ENCODE measurements at regions not wholly inside any gene's neighbourhood (a gene's known extent, or its start where the extent isn't known, plus 50 kb on each side); places are given as distances from the start of the nearest gene placed in this dataset.

DNA sequence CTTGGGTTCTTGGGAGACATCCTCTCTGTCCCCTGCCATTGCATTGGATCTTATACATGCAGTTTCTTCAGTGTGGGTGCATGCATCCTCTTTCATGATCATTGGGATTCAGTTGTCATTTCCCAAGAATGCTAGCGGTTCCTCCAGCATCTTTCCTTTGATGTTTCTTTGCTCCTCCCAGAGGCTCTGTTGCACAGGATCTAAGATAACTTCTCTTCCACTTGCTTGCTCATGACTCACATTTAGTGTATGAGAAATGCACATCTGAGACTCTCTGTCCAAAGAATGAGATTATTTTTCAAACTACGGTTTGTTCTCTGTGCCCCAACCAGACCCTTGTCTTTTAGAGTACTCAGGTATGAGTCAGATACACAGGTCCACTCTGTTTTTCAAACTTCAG lies 197.1 kb downstream of the NDFIP2 start:
- Histone ChIP-seq H3K9ac (ENCODE audit: low read depth in 2 of 2, low read length in 2 of 2) (no peak overlapping the region), H3K4me1 (no peaks in the 10 kb centered on the region), H3K9me3 (no peaks in the 10 kb centered on the region), H3K36me3 (no peaks in the 10 kb centered on the region), H3K27me3 (no peaks in the 10 kb centered on the region), H3K27ac (no peak overlapping the region), H3K4me3 (no peak overlapping the region)
- intact Hi-C loops (cut with DNase I), result loop anchor here (5.0 kb wide), 2 partner anchors 99 to 684 kb away; no protein-coding TSS in a partner anchor
- TF ChIP-seq, protein P1, sequence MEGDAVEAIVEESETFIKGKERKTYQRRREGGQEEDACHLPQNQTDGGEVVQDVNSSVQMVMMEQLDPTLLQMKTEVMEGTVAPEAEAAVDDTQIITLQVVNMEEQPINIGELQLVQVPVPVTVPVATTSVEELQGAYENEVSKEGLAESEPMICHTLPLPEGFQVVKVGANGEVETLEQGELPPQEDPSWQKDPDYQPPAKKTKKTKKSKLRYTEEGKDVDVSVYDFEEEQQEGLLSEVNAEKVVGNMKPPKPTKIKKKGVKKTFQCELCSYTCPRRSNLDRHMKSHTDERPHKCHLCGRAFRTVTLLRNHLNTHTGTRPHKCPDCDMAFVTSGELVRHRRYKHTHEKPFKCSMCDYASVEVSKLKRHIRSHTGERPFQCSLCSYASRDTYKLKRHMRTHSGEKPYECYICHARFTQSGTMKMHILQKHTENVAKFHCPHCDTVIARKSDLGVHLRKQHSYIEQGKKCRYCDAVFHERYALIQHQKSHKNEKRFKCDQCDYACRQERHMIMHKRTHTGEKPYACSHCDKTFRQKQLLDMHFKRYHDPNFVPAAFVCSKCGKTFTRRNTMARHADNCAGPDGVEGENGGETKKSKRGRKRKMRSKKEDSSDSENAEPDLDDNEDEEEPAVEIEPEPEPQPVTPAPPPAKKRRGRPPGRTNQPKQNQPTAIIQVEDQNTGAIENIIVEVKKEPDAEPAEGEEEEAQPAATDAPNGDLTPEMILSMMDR (IDR thresholded peaks at IDR 0.05), result no peak
- no peak for DNase-seq

DNA sequence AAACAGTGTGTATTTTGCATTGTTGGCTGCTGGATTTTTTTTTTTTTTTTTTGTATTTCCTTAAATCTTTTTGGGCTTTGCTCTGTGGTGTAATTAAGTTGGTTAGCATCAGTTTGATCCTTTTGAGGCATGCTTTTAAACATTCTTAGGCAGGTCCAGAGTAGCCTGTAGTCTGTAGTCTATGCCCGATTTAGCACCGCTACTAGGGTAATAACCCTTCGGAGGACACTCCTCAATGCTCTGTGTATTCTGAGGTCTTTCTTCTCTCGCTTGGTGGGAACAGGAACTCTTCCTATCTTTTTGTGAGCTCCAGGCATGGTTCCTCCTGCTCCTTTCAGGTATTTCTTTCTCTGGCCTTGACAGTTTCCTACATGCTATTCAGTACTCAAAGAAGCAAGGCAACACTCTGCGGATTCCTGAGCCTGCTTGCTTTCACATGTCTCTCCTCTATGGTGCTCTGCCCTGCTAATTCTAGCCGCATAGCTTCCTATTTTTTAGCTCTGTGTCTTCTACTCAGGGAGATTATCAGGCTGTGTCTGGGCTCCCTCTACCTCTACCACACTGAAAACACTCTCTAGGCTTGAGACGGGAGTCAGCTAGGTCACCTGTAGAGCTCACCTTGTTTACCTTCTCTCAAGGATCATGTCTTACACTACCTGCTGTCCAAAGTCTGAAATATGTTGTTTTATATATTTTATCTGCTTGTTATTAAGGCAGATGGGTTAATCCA lies 195.1 kb downstream of the NDFIP2 start:
- Histone ChIP-seq H3K4me1 (no peaks in the 10 kb centered on the region), H3K9me3 (no peaks in the 10 kb centered on the region), H3K4me3 (no peak overlapping the region), H3K9ac (ENCODE audit: low read depth in 2 of 2, low read length in 2 of 2) (no peak overlapping the region), H3K36me3 (no peaks in the 10 kb centered on the region), H3K27me3 (no peaks in the 10 kb centered on the region), H3K27ac (no peak overlapping the region)
- TF ChIP-seq, protein P1 (IDR thresholded peaks at IDR 0.05), result no peak
- intact Hi-C loops (cut with DNase I), result loop anchor here (5.0 kb wide), 2 partner anchors 101 to 686 kb away; no protein-coding TSS in a partner anchor
- DNase-seq, result no peak

DNA sequence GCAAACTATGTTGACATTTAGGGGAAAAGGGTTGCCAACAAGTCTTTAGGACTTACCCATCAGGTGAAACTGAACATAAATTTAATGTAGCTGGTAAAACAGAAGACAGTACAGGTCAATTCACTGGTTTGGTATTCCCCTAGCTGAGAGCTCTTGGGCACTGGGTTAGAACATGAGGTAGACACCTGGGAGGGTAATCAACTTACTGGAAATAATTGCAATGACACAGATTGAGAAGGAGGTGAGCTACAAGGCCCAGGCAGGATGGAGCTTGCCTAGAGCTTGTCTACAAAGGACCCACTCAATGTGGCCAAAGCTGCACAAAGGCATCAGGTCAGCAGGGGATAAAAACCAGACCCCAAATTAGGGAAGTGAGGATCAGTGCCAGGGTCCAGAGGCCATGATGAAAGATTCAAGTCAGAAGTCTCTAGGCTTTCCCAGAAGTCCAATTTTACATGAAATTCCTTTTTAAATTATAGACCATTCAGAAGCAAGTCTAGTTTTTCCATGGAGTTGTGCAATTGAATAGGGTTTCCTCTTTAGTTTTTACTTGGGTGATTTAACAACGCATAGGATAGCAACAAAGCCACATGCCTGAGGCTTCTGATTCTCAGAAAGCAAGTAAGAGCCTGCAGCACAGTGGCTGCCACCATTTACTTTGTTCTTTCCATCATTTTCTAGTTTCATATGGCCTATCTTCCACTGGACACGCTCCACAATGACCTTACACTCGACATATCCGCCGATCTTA lies 194.0 kb downstream of the NDFIP2 start:
- Histone ChIP-seq H3K4me3 (no peak overlapping the region), H3K4me1 (no peaks in the 10 kb centered on the region), H3K9ac (ENCODE audit: low read depth in 2 of 2, low read length in 2 of 2) (no peak overlapping the region), H3K9me3 (no peaks in the 10 kb centered on the region), H3K27me3 (no peaks in the 10 kb centered on the region), H3K27ac (no peak overlapping the region), H3K36me3 (no peaks in the 10 kb centered on the region)
- intact Hi-C loops (cut with DNase I), result loop anchor here (5.0 kb wide), 2 partner anchors 102 to 687 kb away; no protein-coding TSS in a partner anchor
- DNase-seq, result no peak
- TF ChIP-seq, protein P1 (IDR thresholded peaks at IDR 0.05), result no peak

DNA sequence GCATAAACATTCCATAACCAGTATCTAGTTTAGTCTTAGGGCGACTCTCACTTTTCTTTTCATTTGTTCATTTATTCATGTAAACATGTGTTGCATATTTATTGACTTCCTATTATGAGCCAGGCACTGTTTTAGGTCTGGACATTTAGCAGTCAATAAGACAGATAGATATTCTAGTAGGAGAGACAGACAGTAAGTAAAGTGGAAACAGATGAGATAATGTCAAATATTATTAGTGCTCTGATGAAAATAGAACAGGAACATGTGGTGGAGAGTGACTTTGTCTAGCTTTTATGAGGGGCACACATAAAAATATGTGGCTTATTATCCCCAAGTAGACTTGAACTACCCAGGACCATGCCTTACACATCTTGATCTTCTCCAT lies 193.0 kb downstream of the NDFIP2 start:
- Histone ChIP-seq H3K4me1 (no peaks in the 10 kb centered on the region), H3K27ac (no peak overlapping the region), H3K9me3 (no peaks in the 10 kb centered on the region), H3K9ac (ENCODE audit: low read depth in 2 of 2, low read length in 2 of 2) (no peak overlapping the region), H3K36me3 (no peaks in the 10 kb centered on the region), H3K27me3 (no peaks in the 10 kb centered on the region), H3K4me3 (no peak overlapping the region)
- TF ChIP-seq, protein P1 (IDR thresholded peaks at IDR 0.05), result no peak
- DNase-seq, result no peak
- intact Hi-C loops (cut with DNase I), result no loop called here

DNA sequence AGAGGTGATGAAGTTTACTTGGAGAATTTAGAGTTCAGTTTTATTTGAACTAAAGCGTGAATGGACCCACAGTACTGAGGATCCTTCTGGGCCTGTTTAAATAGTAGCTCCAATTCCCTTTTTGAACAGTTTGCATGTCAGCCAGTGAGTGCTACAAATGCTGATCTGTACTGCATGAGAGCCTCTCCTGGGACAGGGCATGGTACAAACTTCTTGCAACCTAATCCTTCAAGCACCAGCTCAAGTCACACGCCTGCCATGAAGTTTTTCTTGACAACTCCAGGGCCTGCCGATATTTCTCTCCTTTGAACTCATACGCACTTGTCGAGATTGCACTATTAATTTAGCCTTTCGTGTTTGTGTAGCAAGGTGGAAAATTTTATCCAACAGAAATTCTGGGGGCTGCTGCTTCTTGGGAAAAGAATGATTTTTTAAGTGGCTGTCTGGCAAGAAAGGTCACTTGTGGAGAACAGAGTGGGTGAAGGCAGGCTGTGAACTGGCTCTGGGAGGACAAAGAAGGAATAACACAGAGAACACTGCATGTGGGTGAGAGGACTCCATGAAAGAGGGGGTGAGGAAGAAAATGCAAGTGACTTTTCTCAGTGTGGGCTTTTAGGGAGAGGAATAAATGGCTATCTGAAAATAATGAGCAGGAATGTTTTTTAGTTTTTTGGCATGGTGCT lies 192.5 kb downstream of the NDFIP2 start:
- TF ChIP-seq, protein P1 (IDR thresholded peaks at IDR 0.05), result no peak
- DNase-seq, result no peak
- Histone ChIP-seq H3K36me3 (no peaks in the 10 kb centered on the region), H3K4me1 (no peaks in the 10 kb centered on the region), H3K9me3 (no peaks in the 10 kb centered on the region), H3K27me3 (no peaks in the 10 kb centered on the region), H3K4me3 (no peak overlapping the region), H3K9ac (ENCODE audit: low read depth in 2 of 2, low read length in 2 of 2) (no peak overlapping the region), H3K27ac (no peak overlapping the region)
- intact Hi-C loops (cut with DNase I), result no loop called here

Data from colonic mucosa (tissue), 4 donors.